ENCODE measurements at regions not wholly inside any gene's neighbourhood (a gene's known extent, or its start where the extent isn't known, plus 50 kb on each side); places are given as distances from the start of the nearest gene placed in this dataset.
A peak's percentile ranks its signal among the peaks of the same experiment; 100 is the strongest.

GRCh38 chr2:226135861-226136548 lies 663.6 kb downstream of the IRS1 start:
- no peak for FAIRE-seq
- no peak for DNase-seq (ENCODE audit: low spot score)

GRCh38 chr2:226132323-226133215 lies 667.1 kb downstream of the IRS1 start:
- FAIRE-seq (no peak), DNase-seq (ENCODE audit: low spot score) (no peak)

- DNase-seq (ENCODE audit: low spot score): no peak
- FAIRE-seq: no peak
Observed at GRCh38 chr2:226131299-226131784, 668.3 kb downstream of the IRS1 start.

GRCh38 chr2:226130192-226130591 lies 669.4 kb downstream of the IRS1 start:
- DNase-seq (ENCODE audit: low spot score) (no peak), FAIRE-seq (no peak)

GRCh38 chr2:226127682-226128081 lies 671.9 kb downstream of the IRS1 start:
- DNase-seq (ENCODE audit: low spot score) (no peak), FAIRE-seq (no peak)

- no peak for DNase-seq (ENCODE audit: low spot score)
- no peak for FAIRE-seq
Observed at GRCh38 chr2:226126104-226126503, 673.5 kb downstream of the IRS1 start.

- DNase-seq (ENCODE audit: low spot score): no peak
- no peak for FAIRE-seq
Observed at GRCh38 chr2:226125176-226125883, 674.3 kb downstream of the IRS1 start.

GRCh38 chr2:226124548-226125011 lies 675.0 kb downstream of the IRS1 start:
- no peak for FAIRE-seq
- no peak for DNase-seq (ENCODE audit: low spot score)

GRCh38 chr2:226123300-226123699 lies 676.3 kb downstream of the IRS1 start:
- no peak for FAIRE-seq

GRCh38 chr2:226122041-226122440 lies 677.6 kb downstream of the IRS1 start:
- no peak for FAIRE-seq
- DNase-seq (ENCODE audit: low spot score): no peak

More at GRCh38 chr2:226123300-226123699, 676.3 kb downstream of the IRS1 start:
- DNase-seq (ENCODE audit: low spot score): no peak

- FAIRE-seq: no peak
- DNase-seq (ENCODE audit: low spot score): no peak
Observed at GRCh38 chr2:226121046-226121738, 678.4 kb downstream of the IRS1 start.

- DNase-seq (ENCODE audit: low spot score) (peak; percentile 86), FAIRE-seq (peak; percentile 93)
Observed at GRCh38 chr2:226118471-226119429, 680.9 kb downstream of the IRS1 start.

- FAIRE-seq: peak; percentile 28
- no peak for DNase-seq (ENCODE audit: low spot score)
Observed at GRCh38 chr2:226117510-226118065, 682.0 kb downstream of the IRS1 start.

GRCh38 chr2:226116346-226116745 lies 683.3 kb downstream of the IRS1 start:
- FAIRE-seq (no peak), DNase-seq (ENCODE audit: low spot score) (no peak)

- no peak for DNase-seq (ENCODE audit: low spot score)
- FAIRE-seq: no peak
Observed at GRCh38 chr2:226115832-226116200, 683.8 kb downstream of the IRS1 start.

- FAIRE-seq (peak; percentile 99), DNase-seq (ENCODE audit: low spot score) (peak; percentile 99)
Observed at GRCh38 chr2:226115102-226115831, 684.4 kb downstream of the IRS1 start.

- DNase-seq (ENCODE audit: low spot score): peak; percentile 79
- FAIRE-seq: no peak
Observed at GRCh38 chr2:226114436-226114835, 685.2 kb downstream of the IRS1 start.

- no peak for FAIRE-seq
- DNase-seq (ENCODE audit: low spot score): no peak
Observed at GRCh38 chr2:226098861-226099745, 699.6 kb downstream of the NYAP2 start.
